DND-41 (cell line): ENCODE measurements at regions not wholly inside any gene's neighbourhood (a gene's known extent, or its start where the extent isn't known, plus 50 kb on each side); places are given as distances from the start of the nearest gene placed in this dataset.

Source experiments
- ATAC-seq: fragments of 200-7000 bp; cut with Tn5 transposase; 3 replicates; pipeline ENCODE4 v1.9.1; 2021; ENCODE audit warnings: low read depth; ENCODE audit not compliant: insufficient read depth
- DNase-seq: peaks from one replicate; pipeline ENCODE4 v3.0.0-alpha.2; 2020
- H2AFZ ChIP-seq: 2 replicates; pipeline ENCODE4 v1.6.0; 2012; ENCODE audit warnings: low read depth, low read length
- H3K27ac ChIP-seq: 2 replicates; pipeline ENCODE4 v1.5.1; 2012; ENCODE audit warnings: low read length, inconsistent platforms
- H3K27me3 ChIP-seq: fragments of 200-600 bp; sonication (generic); 2 replicates; pipeline ENCODE4 v1.6.0; 2012; ENCODE audit warnings: low read length, mild to moderate bottlenecking, inconsistent platforms; ENCODE audit not compliant: insufficient read depth, poor library complexity
- H3K36me3 ChIP-seq: 2 replicates; pipeline ENCODE4 v1.5.1; 2012; ENCODE audit warnings: low read length, inconsistent platforms; ENCODE audit not compliant: insufficient read depth
- H3K4me1 ChIP-seq: 2 replicates; pipeline ENCODE4 v1.5.1; 2012; ENCODE audit warnings: mild to moderate bottlenecking, low read length; ENCODE audit not compliant: insufficient read depth
- H3K4me2 ChIP-seq: 2 replicates; pipeline ENCODE4 v1.6.0; 2012; ENCODE audit warnings: mild to moderate bottlenecking, moderate library complexity, low read length, inconsistent platforms; ENCODE audit not compliant: insufficient read depth
- H3K4me3 ChIP-seq, 2 experiments: fragments of 200-600 bp in 1 of 2; shearing (Covaris generic) in 1 of 2; 2 replicates each; pipeline ENCODE4 v1.5.1; 2012 to 2016; ENCODE audit warnings: inconsistent platforms in 2 of 2, low read length in 2 of 2, mild to moderate bottlenecking in 2 of 2, low read depth in 1 of 2, moderate library complexity in 1 of 2
- H3K79me2 ChIP-seq: 2 replicates; pipeline ENCODE4 v1.6.0; 2012; ENCODE audit warnings: low read length, inconsistent platforms; ENCODE audit not compliant: insufficient read depth
- H3K9ac ChIP-seq: 2 replicates; pipeline ENCODE4 v1.6.0; 2012; ENCODE audit warnings: low read depth, mild to moderate bottlenecking, inconsistent platforms, low read length, moderate library complexity
- H3K9me3 ChIP-seq: 2 replicates; pipeline ENCODE4 v1.5.1; 2012; ENCODE audit warnings: low read length, moderate library complexity, mild to moderate bottlenecking, inconsistent platforms; ENCODE audit not compliant: insufficient read depth, severe bottlenecking
- H4K20me1 ChIP-seq: 2 replicates; pipeline ENCODE4 v1.6.0; 2012; ENCODE audit warnings: low read length; ENCODE audit not compliant: insufficient read depth
- EZH2 ChIP-seq: IDR thresholded peaks from 3 replicates; pipeline ENCODE4 v1.6.1; 2012; ENCODE audit warnings: borderline replicate concordance, low read depth, mild to moderate bottlenecking, moderate library complexity, low read length, inconsistent platforms; ENCODE audit not compliant: severe bottlenecking
- TF ChIP-seq, protein P1 (sequence below): IDR thresholded peaks from 2 replicates; pipeline ENCODE4 v1.5.1; 2012; ENCODE audit warnings: borderline replicate concordance, low read length, moderate library complexity, mild to moderate bottlenecking; ENCODE audit not compliant: poor library complexity, severe bottlenecking; ENCODE audit errors: extremely low read depth

GRCh38 chr9:108070861-108071260 is 581.3 kb upstream of the KLF4 start:
- Histone ChIP-seq H3K4me1 (no peaks in the 10 kb centered on the region), H3K79me2 (no peaks in the 10 kb centered on the region), H2AFZ (no peak overlapping the region), H3K27me3 (no peaks in the 10 kb centered on the region), H3K4me3 (no peak overlapping the region), H3K4me2 (no peak overlapping the region), H3K9me3 (no peaks in the 10 kb centered on the region), H3K27ac (no peak overlapping the region), H3K9ac (no peak overlapping the region), H4K20me1 (no peaks in the 10 kb centered on the region), H3K36me3 (no peaks in the 10 kb centered on the region)
- no peak for TF ChIP-seq EZH2
- TF ChIP-seq, protein P1, sequence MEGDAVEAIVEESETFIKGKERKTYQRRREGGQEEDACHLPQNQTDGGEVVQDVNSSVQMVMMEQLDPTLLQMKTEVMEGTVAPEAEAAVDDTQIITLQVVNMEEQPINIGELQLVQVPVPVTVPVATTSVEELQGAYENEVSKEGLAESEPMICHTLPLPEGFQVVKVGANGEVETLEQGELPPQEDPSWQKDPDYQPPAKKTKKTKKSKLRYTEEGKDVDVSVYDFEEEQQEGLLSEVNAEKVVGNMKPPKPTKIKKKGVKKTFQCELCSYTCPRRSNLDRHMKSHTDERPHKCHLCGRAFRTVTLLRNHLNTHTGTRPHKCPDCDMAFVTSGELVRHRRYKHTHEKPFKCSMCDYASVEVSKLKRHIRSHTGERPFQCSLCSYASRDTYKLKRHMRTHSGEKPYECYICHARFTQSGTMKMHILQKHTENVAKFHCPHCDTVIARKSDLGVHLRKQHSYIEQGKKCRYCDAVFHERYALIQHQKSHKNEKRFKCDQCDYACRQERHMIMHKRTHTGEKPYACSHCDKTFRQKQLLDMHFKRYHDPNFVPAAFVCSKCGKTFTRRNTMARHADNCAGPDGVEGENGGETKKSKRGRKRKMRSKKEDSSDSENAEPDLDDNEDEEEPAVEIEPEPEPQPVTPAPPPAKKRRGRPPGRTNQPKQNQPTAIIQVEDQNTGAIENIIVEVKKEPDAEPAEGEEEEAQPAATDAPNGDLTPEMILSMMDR, result no peak
- ATAC-seq (no peak), DNase-seq (no peak)

- H3K9me3 ChIP-seq, result no peaks in the 10 kb centered on the region
- H3K4me2 ChIP-seq, result no peak overlapping the region
- no peak overlapping the region for H3K4me3 ChIP-seq
- no peak overlapping the region for H3K9ac ChIP-seq
- no peaks in the 10 kb centered on the region for H3K79me2 ChIP-seq
- H3K27me3 ChIP-seq, result no peaks in the 10 kb centered on the region
- H3K27ac ChIP-seq, result no peak overlapping the region
- H3K4me1 ChIP-seq, result no peaks in the 10 kb centered on the region
- no peaks in the 10 kb centered on the region for H4K20me1 ChIP-seq
- no peak overlapping the region for H2AFZ ChIP-seq
- DNase-seq (no peak), ATAC-seq (no peak)
- no peaks in the 10 kb centered on the region for H3K36me3 ChIP-seq
- TF ChIP-seq, protein P1, result no peak
- TF ChIP-seq EZH2, result no peak
Observed at GRCh38 chr9:108069991-108070390, 580.4 kb upstream of the KLF4 start.

GRCh38 chr9:108062680-108063079 is 573.1 kb upstream of the KLF4 start:
- ATAC-seq, result no peak
- H3K4me1 ChIP-seq, result no peaks in the 10 kb centered on the region
- H3K4me3 ChIP-seq, result no peak overlapping the region
- no peak overlapping the region for H3K27ac ChIP-seq
- no peaks in the 10 kb centered on the region for H3K27me3 ChIP-seq
- no peak overlapping the region for H2AFZ ChIP-seq
- no peak for DNase-seq
- no peak overlapping the region for H3K4me2 ChIP-seq
- TF ChIP-seq, protein P1, result no peak
- TF ChIP-seq EZH2, result no peak
- no peak overlapping the region for H3K9ac ChIP-seq
- H4K20me1 ChIP-seq, result no peaks in the 10 kb centered on the region
- no peaks in the 10 kb centered on the region for H3K36me3 ChIP-seq
- H3K9me3 ChIP-seq, result no peaks in the 10 kb centered on the region
- no peaks in the 10 kb centered on the region for H3K79me2 ChIP-seq

DNA sequence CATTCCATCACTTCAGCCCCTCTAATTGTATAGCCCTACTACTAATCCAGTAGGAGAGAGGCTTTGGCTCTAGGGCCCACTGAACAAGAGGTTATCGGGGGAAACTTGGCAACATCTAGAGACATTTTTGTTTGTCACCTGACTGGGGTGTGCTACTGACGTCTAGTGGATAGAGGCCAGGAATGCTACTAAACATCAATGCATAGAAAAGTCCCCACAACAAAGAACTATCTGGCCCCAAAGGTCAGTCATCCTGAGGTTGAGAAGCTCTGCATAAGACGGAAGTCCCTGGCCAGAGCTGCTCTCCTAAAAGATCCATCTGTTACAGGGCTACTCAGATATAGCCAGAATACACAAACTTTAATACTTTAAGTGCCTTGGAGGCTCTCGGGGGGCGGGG is 570.6 kb upstream of the KLF4 start:
- Histone ChIP-seq H3K79me2 (no peaks in the 10 kb centered on the region), H3K36me3 (no peaks in the 10 kb centered on the region), H2AFZ (no peak overlapping the region), H4K20me1 (no peaks in the 10 kb centered on the region), H3K27me3 (no peaks in the 10 kb centered on the region), H3K9ac (no peak overlapping the region), H3K9me3 (no peaks in the 10 kb centered on the region), H3K4me1 (no peaks in the 10 kb centered on the region), H3K27ac (no peak overlapping the region), H3K4me3 (no peak overlapping the region), H3K4me2 (no peak overlapping the region)
- no peak for TF ChIP-seq EZH2
- TF ChIP-seq, protein P1, result no peak
- no peak for ATAC-seq
- DNase-seq, result no peak
